Activated naive CD4-positive, alpha-beta T cell treated with anti-CD3 and anti-CD28 coated beads, Interleukin-2, amount 50 U/mL, for 24 hours (primary cell): ENCODE measurements at regions not wholly inside any gene's neighbourhood (a gene's known extent, or its start where the extent isn't known, plus 50 kb on each side); places are given as distances from the start of the nearest gene placed in this dataset.

Experiments used
- H3K27ac Mint-ChIP-seq: one replicate; pipeline ENCODE4 v1.8.0; 2021; ENCODE audit warnings: mild to moderate bottlenecking, mixed read lengths
- H3K27me3 Mint-ChIP-seq: one replicate; pipeline ENCODE4 v1.8.0; 2021; ENCODE audit warnings: mixed read lengths
- H3K36me3 Mint-ChIP-seq: one replicate; pipeline ENCODE4 v1.8.0; 2021; ENCODE audit warnings: mixed read lengths
- H3K4me1 Mint-ChIP-seq: one replicate; pipeline ENCODE4 v1.8.0; 2021; ENCODE audit warnings: mixed read lengths
- H3K4me3 Mint-ChIP-seq: one replicate; pipeline ENCODE4 v1.8.0; 2021; ENCODE audit warnings: mild to moderate bottlenecking, mixed read lengths
- H3K9me3 Mint-ChIP-seq: one replicate; pipeline ENCODE4 v1.8.0; 2021; ENCODE audit warnings: mixed read lengths

- Mint-ChIP-seq H3K4me3 (no peak overlapping the region), H3K27me3 (no peaks in the 10 kb centered on the region), H3K9me3 (no peaks in the 10 kb centered on the region), H3K27ac (no peak overlapping the region), H3K36me3 (no peaks in the 10 kb centered on the region), H3K4me1 (no peaks in the 10 kb centered on the region)
Observed at GRCh38 chr2:126177479-126177878, 478.5 kb upstream of the GYPC start.

DNA sequence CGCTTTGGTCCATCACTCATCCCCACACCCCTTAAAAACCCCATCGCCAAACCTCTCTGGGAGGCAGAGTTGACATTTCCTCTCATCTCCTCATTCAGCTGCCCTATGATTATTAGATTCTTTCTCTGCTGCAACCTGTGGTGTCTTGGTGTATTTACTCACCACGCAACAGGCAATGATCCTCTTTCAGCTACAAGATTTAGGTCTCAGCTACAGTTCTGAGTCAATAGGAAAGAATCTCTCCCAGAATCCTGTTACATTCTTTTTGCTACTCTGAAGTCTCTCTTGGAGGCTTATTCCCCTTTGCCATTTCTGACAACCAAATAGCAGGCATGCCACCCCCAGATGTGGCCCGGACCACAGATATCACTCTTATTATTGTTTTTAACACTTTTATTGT, 468.3 kb upstream of the GYPC start:
- peaks cover 2% of the 10 kb centered on the region for H3K27me3 Mint-ChIP-seq
- no peaks in the 10 kb centered on the region for H3K9me3 Mint-ChIP-seq
- no peak overlapping the region for H3K27ac Mint-ChIP-seq
- no peaks in the 10 kb centered on the region for H3K4me1 Mint-ChIP-seq
- H3K4me3 Mint-ChIP-seq: no peak overlapping the region
- H3K36me3 Mint-ChIP-seq: no peaks in the 10 kb centered on the region

DNA sequence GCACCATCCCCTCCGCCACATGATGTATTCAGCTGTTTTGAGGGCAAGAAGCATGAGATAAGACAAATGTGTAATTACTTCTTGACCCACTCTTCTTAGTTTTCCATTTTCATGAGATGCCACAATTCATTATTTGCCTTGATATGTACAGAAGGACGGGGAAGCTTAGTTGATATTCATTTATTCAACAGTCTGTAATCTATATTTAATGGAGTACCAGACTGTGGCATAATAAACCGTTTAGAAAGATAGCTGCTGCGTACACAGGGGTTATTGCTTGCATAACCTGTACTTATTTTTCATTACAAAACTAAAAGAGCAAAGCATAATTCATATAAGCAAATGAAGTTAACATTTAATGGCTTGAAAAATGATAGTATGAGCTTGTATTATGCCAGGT, 466.4 kb upstream of the GYPC start:
- Mint-ChIP-seq H3K36me3 (no peaks in the 10 kb centered on the region), H3K9me3 (no peaks in the 10 kb centered on the region), H3K27ac (no peak overlapping the region), H3K4me3 (no peak overlapping the region), H3K27me3 (peaks cover 2% of the 10 kb centered on the region), H3K4me1 (no peaks in the 10 kb centered on the region)

DNA sequence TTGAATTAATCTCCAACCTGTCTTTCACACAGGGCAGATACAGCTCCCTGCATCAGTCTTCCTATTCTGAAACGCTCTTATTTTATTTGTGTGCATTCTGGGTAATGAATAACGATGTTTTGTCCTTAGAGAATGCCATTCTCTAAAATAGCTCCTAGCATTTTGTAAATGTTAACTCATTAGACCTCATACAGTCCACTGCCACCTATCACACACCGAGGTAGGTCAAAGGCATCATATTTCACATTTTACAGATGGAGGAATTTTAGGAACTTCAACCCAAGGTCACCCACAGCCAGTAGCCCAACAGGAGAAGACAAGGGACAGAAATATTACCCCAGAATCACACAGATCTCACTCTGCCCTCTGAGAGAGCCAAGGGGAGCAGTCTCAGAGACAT, 455.4 kb upstream of the GYPC start:
- Mint-ChIP-seq H3K4me3 (no peak overlapping the region), H3K36me3 (no peaks in the 10 kb centered on the region), H3K27ac (no peak overlapping the region), H3K4me1 (no peaks in the 10 kb centered on the region), H3K27me3 (no peaks in the 10 kb centered on the region), H3K9me3 (no peaks in the 10 kb centered on the region)

- Mint-ChIP-seq H3K36me3 (no peaks in the 10 kb centered on the region), H3K4me1 (no peaks in the 10 kb centered on the region), H3K4me3 (no peak overlapping the region), H3K27ac (no peak overlapping the region), H3K9me3 (no peaks in the 10 kb centered on the region), H3K27me3 (no peaks in the 10 kb centered on the region)
Observed at GRCh38 chr2:126208266-126208665, 447.7 kb upstream of the GYPC start.

GRCh38 chr2:126212735-126213134, 443.2 kb upstream of the GYPC start:
- Mint-ChIP-seq H3K27me3 (peaks cover 5% of the 10 kb centered on the region), H3K4me3 (no peak overlapping the region), H3K4me1 (no peaks in the 10 kb centered on the region), H3K9me3 (no peaks in the 10 kb centered on the region), H3K36me3 (no peaks in the 10 kb centered on the region), H3K27ac (no peak overlapping the region)

DNA sequence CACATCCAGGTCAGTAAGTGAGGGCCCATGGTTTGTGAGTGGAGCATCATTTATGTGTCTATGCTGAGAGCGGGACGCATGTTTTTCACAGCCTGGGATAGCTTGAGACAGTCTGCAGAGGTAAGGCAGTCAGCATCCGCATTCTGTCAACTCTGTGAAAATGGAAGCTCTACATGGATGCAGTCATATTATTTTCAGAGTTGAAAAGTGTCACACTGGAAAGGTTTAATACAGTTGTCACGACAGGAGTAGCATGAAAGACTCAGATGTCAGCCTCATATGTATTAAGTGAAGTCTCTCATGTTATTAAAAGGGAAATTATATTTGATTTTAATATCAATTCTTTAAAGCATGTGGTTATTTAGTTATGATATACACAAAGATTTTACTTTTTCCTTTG, 436.9 kb upstream of the GYPC start:
- Mint-ChIP-seq H3K4me1 (no peaks in the 10 kb centered on the region), H3K27ac (no peak overlapping the region), H3K27me3 (peaks cover 8% of the 10 kb centered on the region), H3K9me3 (no peaks in the 10 kb centered on the region), H3K36me3 (no peaks in the 10 kb centered on the region), H3K4me3 (no peak overlapping the region)

DNA sequence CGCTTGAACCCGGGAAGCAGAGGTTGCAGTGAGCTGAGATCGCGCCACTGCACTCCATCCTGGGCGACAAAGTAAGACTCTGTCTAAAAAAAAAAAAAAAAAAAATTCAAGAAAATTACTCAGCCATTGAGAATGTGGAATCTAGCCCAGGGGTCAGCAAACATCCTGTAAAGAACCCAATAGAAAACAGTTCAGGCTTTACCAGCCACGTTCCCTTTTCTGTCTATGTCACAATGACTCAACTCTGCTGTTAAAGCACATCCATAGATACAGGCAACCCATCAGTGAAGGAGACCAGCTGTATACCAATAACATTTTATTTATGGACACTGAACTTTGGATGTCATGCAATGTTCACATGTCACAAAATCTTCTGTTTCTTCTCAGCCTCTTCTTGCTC, 435.6 kb upstream of the GYPC start:
- peaks cover 8% of the 10 kb centered on the region for H3K27me3 Mint-ChIP-seq

DNA sequence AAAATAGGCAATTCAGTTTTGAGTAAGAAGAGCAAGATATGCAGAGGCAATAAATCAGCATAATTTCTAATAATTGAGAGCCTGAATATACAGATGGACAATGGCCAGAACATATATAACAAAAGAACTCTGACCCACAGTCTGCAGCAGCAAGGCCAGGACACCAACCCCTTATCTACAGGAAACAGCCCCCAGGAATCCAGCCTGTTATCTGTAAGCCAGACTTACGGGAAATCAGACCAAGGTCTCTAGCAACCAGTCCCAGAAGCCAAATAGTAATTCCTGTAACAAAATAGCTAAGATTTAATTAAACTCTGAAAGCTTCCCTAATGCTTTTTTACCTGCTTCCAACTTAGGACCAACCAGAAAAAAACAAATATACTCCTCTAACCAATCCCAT, 434.5 kb upstream of the GYPC start:
- Mint-ChIP-seq H3K4me1 (no peaks in the 10 kb centered on the region), H3K4me3 (no peak overlapping the region), H3K27me3 (peaks cover 5% of the 10 kb centered on the region), H3K9me3 (no peaks in the 10 kb centered on the region), H3K27ac (no peak overlapping the region), H3K36me3 (no peaks in the 10 kb centered on the region)

More for the DNA sequence above, 435.6 kb upstream of the GYPC start:
- H3K36me3 Mint-ChIP-seq: no peaks in the 10 kb centered on the region
- H3K9me3 Mint-ChIP-seq: no peaks in the 10 kb centered on the region
- H3K4me1 Mint-ChIP-seq: no peaks in the 10 kb centered on the region
- no peak overlapping the region for H3K27ac Mint-ChIP-seq
- no peak overlapping the region for H3K4me3 Mint-ChIP-seq

DNA sequence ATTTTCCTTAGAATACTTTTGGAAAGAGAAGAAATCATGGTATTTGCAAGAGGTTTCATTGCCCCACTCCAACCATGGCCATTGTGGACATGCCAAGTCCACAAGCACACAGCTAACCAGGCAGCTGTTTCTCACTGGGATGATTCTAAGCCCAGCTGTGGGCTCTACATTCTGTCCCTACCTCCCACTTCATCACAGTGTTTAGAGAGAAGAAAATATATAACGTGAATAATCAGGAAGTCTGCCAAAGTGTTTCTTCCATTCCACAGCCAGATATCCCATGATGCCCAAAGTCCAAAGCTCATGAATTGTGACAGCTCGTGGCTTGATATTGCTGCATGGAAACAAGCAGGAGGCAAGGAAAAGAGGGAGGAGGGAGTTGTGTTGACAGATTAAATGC, 433.7 kb upstream of the GYPC start:
- Mint-ChIP-seq H3K4me1 (no peaks in the 10 kb centered on the region), H3K36me3 (no peaks in the 10 kb centered on the region), H3K27me3 (peaks cover 2% of the 10 kb centered on the region), H3K27ac (no peak overlapping the region), H3K4me3 (no peak overlapping the region), H3K9me3 (no peaks in the 10 kb centered on the region)

GRCh38 chr2:126224776-126225175, 431.2 kb upstream of the GYPC start:
- Mint-ChIP-seq H3K36me3 (no peaks in the 10 kb centered on the region), H3K4me1 (no peaks in the 10 kb centered on the region), H3K4me3 (no peak overlapping the region), H3K9me3 (peaks cover 5% of the 10 kb centered on the region), H3K27me3 (peaks cover 2% of the 10 kb centered on the region), H3K27ac (no peak overlapping the region)

DNA sequence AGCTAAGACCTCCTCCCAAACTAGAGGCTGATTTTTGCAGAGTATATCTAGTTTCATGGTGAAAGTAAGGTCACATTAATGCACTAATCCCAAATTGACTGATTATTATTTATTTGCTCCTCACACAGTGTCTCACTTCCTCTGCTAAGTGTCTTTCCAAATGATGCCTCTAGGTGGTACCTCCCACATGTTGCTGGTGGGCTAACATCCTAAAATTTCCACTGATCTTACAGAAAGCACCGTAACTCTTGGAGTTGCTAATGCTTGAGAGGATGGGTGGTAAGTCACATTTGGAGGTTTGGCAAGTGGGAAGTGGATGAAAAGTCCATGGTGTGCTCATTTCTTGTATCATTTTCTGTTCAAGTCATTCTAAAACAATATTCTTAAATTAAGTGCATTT, 428.7 kb upstream of the GYPC start:
- Mint-ChIP-seq H3K4me3 (no peak overlapping the region), H3K27ac (no peak overlapping the region), H3K27me3 (no peaks in the 10 kb centered on the region), H3K4me1 (no peaks in the 10 kb centered on the region), H3K36me3 (no peaks in the 10 kb centered on the region), H3K9me3 (peaks cover 5% of the 10 kb centered on the region)

- H3K27me3 Mint-ChIP-seq: no peaks in the 10 kb centered on the region
- no peaks in the 10 kb centered on the region for H3K4me1 Mint-ChIP-seq
- H3K9me3 Mint-ChIP-seq: peaks cover 5% of the 10 kb centered on the region
- no peak overlapping the region for H3K27ac Mint-ChIP-seq
- H3K36me3 Mint-ChIP-seq: no peaks in the 10 kb centered on the region
- H3K4me3 Mint-ChIP-seq: no peak overlapping the region
Observed at GRCh38 chr2:126228531-126228930, 427.4 kb upstream of the GYPC start.

GRCh38 chr2:126238251-126238650, 417.7 kb upstream of the GYPC start:
- Mint-ChIP-seq H3K27ac (no peak overlapping the region), H3K27me3 (no peaks in the 10 kb centered on the region), H3K4me1 (no peaks in the 10 kb centered on the region), H3K36me3 (no peaks in the 10 kb centered on the region), H3K4me3 (no peak overlapping the region), H3K9me3 (no peaks in the 10 kb centered on the region)

DNA sequence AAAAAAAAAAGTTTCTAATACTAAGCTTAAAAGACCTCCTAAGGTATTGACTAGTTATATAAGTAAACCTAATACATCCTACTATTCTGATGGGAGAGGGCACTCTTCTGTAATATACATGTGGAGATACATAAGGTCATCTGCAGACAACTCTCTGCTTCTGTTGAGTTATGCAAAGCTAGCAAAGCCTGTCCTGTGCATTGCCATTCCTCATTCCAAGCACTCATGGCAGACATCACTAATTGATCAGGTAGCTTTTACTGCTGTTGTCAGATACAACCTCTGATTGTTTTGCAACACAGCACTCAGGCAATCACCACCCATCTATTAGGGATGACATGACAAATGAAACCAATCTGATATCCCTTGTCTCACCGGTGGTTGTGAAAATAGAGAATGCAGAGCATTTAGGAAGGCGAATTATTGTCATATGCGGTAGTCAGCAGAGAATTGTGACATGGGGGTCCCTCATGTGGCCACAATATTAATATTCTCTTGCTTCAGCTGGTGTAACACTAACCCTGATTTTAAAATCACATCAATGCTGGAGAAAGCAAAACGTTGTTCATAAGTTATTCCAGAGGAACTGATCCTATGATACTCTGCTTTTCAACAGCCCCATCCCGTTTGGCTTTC, 416.5 kb upstream of the GYPC start:
- Mint-ChIP-seq H3K9me3 (no peaks in the 10 kb centered on the region), H3K27me3 (no peaks in the 10 kb centered on the region), H3K4me3 (no peak overlapping the region), H3K36me3 (no peaks in the 10 kb centered on the region), H3K27ac (no peak overlapping the region), H3K4me1 (no peaks in the 10 kb centered on the region)

- no peaks in the 10 kb centered on the region for H3K9me3 Mint-ChIP-seq
- no peaks in the 10 kb centered on the region for H3K4me1 Mint-ChIP-seq
- no peak overlapping the region for H3K27ac Mint-ChIP-seq
- H3K4me3 Mint-ChIP-seq: no peak overlapping the region
- no peaks in the 10 kb centered on the region for H3K36me3 Mint-ChIP-seq
- no peaks in the 10 kb centered on the region for H3K27me3 Mint-ChIP-seq
Observed at GRCh38 chr2:126241001-126241400, 415.0 kb upstream of the GYPC start.

DNA sequence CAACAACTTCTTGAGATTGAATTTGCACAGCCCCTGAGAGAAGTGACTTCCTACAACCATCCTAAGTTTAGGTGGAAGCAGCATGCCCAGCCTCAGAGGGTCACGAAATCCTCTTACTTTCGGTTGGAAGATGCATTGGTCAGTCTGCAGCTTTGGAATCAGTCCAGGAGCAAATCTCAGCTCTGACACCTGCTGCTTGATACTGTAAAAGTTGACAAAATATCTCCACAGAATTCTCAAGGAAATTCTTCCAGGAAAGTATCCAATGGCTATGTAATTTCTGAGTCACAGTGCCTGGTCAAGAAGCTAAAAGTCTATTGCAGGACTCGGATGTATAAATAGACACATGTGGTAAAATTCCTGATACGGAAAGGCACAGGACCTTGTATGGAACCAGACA, 414.5 kb upstream of the GYPC start:
- Mint-ChIP-seq H3K36me3 (no peaks in the 10 kb centered on the region), H3K27me3 (no peaks in the 10 kb centered on the region), H3K9me3 (no peaks in the 10 kb centered on the region), H3K4me3 (no peak overlapping the region), H3K4me1 (no peaks in the 10 kb centered on the region), H3K27ac (no peak overlapping the region)
